ENCODE measurements at regions not wholly inside any gene's neighbourhood (a gene's known extent, or its start where the extent isn't known, plus 50 kb on each side); places are given as distances from the start of the nearest gene placed in this dataset.
"Not testable (repeated sequence)": the region's sequence is repeated elsewhere in the genome, so short reads cannot be mapped to it uniquely, and the experiment has no call there.

- DNase-seq: no peak
- in situ Hi-C loops (cut with MboI; ENCODE audit: low pct_unique_long_range_greater_than_20kb, low sequenced_read_pairs): no loop called here
Observed at GRCh38 chr13:60857698-60858097, 460.7 kb downstream of the TDRD3 start.

DNA sequence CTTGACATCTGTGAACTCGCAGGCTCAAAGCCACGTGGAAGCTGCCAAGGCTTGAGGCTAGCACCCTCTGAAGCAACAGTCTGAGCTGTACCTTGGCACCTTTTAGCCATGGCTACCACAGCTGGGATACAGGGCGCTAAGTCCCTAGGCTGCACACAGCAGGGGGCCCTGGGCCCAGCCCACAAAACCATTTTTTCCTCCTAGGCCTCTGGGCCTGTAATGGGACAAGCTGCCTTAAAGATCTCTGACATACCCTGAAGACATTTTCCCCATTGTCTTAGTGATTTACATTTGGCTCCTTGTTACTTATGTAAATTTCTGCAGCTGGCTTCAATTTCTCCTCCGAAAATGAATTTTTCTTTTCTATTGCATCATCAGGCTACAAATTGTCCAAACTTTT, 455.9 kb downstream of the TDRD3 start:
- no peak for DNase-seq
- in situ Hi-C loops (cut with MboI; ENCODE audit: low pct_unique_long_range_greater_than_20kb, low sequenced_read_pairs): no loop called here

DNA sequence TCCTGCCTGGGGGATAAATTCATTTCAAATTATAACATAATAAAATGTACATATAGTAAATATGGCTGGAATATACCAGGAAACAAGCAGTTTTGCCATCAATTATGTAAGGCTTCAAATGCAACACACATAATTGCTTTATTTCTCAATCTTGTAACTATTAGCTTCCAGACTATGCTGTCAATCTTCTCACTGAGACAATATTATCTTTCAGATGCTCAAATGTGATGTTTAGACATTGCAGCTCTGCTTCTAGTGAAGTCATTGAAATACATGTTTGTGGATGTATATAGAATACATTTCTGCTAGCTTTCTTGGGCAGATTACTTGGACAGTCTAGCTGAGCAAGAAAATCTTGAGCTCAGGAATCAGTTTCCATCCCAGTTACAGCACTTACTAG, 454.4 kb downstream of the TDRD3 start:
- in situ Hi-C loops (cut with MboI; ENCODE audit: low pct_unique_long_range_greater_than_20kb, low sequenced_read_pairs): no loop called here
- DNase-seq: no peak

DNA sequence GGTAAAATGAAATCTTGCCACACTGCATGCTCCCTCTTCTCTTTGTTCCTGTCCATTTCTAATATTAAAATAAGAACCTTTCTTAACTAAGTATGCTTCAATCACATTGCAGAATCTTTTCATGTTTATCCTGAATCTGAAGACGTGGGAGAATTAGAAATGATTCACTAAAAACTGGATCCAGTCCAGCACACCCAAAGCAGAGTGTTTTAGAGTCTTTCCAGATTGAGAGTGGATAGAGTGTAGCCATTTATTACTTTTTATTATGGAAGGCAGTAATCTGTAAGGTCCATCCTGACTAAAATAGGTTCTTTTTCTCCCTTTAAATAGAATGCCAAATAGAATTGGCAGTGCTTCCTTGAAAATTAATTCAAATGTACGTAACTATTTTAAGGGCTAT, 453.5 kb downstream of the TDRD3 start:
- in situ Hi-C loops (cut with MboI; ENCODE audit: low pct_unique_long_range_greater_than_20kb, low sequenced_read_pairs): no loop called here

DNA sequence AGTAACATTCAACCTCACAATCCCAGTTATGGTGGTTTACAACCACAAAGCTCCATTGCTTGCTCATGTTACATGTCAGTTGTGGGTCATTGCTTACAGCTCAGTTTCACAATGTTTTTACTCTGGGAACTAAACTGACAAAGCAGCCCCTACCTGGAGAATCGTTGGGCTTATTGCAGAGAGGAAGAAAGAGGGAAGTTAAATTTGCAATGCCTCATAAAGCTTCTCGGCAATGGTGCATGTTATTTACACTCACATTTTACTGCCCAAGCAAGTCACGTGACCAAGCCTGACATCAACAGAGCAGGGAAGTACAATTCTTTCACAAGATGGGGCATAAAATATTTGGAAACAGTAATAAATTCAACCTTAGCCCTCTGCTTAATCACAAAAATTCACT, 441.6 kb downstream of the TDRD3 start:
- DNase-seq: peak; percentile 75

More for the DNA sequence above, 453.5 kb downstream of the TDRD3 start:
- no peak for DNase-seq

GRCh38 chr13:60837806-60838205, 440.8 kb downstream of the TDRD3 start:
- DNase-seq: no peak
- in situ Hi-C loops (cut with MboI; ENCODE audit: low pct_unique_long_range_greater_than_20kb, low sequenced_read_pairs): no loop called here

More for the DNA sequence above, 441.6 kb downstream of the TDRD3 start:
- in situ Hi-C loops (cut with MboI; ENCODE audit: low pct_unique_long_range_greater_than_20kb, low sequenced_read_pairs): no loop called here

GRCh38 chr13:60836821-60837220, 439.8 kb downstream of the TDRD3 start:
- in situ Hi-C loops (cut with MboI; ENCODE audit: low pct_unique_long_range_greater_than_20kb, low sequenced_read_pairs): no loop called here
- no peak for DNase-seq

DNA sequence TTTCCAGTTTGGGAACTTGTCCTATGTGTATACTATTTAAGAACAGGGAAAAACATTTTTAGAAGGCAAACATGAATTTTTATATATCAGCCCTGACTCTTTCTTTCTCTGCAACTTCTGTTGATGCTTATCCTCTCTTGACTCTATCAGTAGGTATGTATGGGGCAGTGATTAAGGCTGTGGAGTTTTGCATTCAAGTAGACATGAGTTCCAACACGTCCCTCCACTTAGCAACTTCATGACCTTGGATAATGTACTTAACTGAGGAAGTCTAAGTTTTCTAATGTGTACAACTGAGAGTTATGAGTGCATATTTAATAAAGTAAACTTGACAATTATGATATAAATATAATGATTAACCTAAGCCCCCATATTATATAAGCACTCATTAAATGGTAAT, 414.6 kb downstream of the TDRD3 start:
- DNase-seq: no peak
- in situ Hi-C loops (cut with MboI; ENCODE audit: low pct_unique_long_range_greater_than_20kb, low sequenced_read_pairs): no loop called here

GRCh38 chr13:60805640-60806039, 408.6 kb downstream of the TDRD3 start:
- DNase-seq; in situ Hi-C loops (cut with MboI; ENCODE audit: low pct_unique_long_range_greater_than_20kb, low sequenced_read_pairs): not testable (repeated sequence)

- in situ Hi-C loops (cut with MboI; ENCODE audit: low pct_unique_long_range_greater_than_20kb, low sequenced_read_pairs): no loop called here
Observed at GRCh38 chr13:60798503-60798902, 401.5 kb downstream of the TDRD3 start.

DNA sequence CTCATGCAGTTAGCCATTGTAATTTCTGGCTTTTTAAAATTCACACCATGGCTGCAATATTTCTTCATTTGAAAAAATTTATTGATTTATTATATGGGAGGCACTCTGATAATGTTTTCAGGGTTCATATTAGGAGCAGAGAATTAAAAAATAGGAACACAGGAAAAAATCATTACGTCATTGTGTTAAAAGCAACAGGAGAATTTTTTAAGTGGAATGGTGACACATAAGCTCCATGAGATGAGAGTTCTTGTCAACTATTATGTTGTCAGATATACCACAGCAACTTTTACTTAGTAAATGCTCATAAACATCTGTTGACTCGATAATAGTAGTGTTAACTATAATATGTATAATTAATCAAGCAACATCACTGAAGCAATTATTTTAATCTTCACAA, 400.1 kb downstream of the TDRD3 start:
- no peak for DNase-seq
- in situ Hi-C loops (cut with MboI; ENCODE audit: low pct_unique_long_range_greater_than_20kb, low sequenced_read_pairs): no loop called here

More at GRCh38 chr13:60798503-60798902, 401.5 kb downstream of the TDRD3 start:
- no peak for DNase-seq

DNA sequence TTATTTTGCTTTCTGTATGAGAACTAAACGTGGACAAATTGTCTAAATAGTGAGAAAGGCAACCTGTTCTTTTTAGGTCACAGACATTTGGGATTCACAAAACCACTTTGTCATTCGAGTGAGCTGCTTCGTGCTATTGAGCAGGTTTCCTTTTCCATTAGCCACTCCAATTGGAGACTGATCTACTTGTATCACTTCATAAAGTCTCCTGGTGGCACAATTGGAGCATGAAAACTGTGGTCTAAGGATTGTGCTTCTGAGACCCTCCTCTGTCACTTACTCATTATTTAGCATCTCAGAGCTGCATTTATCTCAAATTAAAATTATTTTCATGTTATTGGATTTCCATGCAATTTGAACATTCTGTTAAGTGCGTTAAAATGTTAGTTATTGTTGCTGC, 397.7 kb downstream of the TDRD3 start:
- in situ Hi-C loops (cut with MboI; ENCODE audit: low pct_unique_long_range_greater_than_20kb, low sequenced_read_pairs): no loop called here
- no peak for DNase-seq

GRCh38 chr13:60790620-60791019, 393.6 kb downstream of the TDRD3 start:
- in situ Hi-C loops (cut with MboI; ENCODE audit: low pct_unique_long_range_greater_than_20kb, low sequenced_read_pairs): no loop called here
- DNase-seq: no peak

DNA sequence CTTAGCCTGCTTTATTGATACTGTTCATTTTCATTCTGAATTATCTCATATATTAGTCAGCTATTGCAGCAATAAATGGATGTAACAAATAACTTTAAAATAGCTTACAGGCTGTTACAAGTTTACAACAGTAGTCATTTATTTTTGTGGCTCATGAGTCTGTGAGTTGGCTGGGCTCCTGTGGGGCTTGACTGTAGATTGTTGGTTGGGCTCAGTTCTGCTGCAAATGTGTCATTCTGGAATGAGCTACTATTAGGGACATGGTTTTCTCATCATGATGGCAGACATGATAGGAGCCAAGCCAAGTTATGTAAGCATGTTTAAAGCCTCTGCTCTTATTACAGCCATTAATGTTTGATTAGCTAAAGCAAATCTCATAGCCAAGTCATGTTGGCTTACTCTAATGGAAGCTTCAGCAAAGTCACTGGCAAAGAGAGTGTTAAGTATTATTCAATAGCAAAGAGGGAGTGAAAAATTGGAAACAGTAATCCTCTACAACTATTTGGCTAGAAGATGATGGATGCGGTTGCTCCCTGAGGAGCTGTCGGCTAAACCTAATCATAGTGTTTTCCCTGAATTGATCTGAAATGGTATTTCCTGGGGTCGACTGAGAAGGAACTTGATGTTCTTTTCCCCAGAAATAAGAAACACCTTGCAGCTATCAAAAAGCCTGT, 391.3 kb downstream of the TDRD3 start:
- in situ Hi-C loops (cut with MboI; ENCODE audit: low pct_unique_long_range_greater_than_20kb, low sequenced_read_pairs): no loop called here
- no peak for DNase-seq

GRCh38 chr13:60787083-60787482, 390.1 kb downstream of the TDRD3 start:
- in situ Hi-C loops (cut with MboI; ENCODE audit: low pct_unique_long_range_greater_than_20kb, low sequenced_read_pairs): no loop called here
- no peak for DNase-seq

DNA sequence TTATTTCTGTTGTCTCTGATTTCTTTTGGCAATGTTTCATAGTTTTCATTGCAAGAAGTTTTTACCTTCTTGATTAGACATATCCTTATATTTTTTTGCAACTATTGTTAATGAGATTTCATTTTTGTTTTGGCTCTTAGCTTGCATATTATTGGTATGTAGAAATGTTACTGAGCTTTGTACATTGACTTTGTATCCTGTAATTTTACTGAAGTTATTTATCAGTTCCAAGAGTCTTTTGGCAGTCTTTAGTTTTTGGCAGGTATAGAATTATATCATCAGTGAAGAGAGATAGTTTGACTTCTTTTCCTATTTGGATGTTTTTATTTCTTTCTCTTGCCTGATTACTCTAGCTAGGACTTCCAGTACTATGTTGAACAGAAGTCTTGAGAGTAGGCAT, 375.7 kb downstream of the TDRD3 start:
- no peak for DNase-seq
- in situ Hi-C loops (cut with MboI; ENCODE audit: low pct_unique_long_range_greater_than_20kb, low sequenced_read_pairs): no loop called here

- in situ Hi-C loops (cut with MboI; ENCODE audit: low pct_unique_long_range_greater_than_20kb, low sequenced_read_pairs): no loop called here
- no peak for DNase-seq
Observed at GRCh38 chr13:60765700-60766411, 368.8 kb downstream of the TDRD3 start.

DNA sequence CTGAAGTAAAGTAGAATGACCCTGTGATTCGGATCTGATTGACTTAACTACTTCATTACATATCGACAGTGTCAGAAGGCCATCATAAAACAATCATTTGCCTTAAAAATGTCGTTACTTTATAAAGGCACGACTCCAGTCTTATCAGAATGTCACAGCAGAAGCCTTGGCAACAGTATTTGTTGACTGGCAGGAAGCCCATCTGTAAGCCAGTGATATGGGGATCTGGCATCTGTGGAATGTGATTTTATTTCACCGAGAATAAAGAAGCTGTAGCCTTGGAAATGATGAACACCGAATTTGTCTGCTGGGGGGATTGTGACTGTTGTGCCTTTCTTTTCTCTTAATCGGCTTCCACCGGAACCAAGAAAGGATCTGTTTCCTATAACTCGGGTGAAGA, 362.5 kb downstream of the TDRD3 start:
- in situ Hi-C loops (cut with MboI; ENCODE audit: low pct_unique_long_range_greater_than_20kb, low sequenced_read_pairs): no loop called here
- DNase-seq: no peak

- no peak for DNase-seq
- in situ Hi-C loops (cut with MboI; ENCODE audit: low pct_unique_long_range_greater_than_20kb, low sequenced_read_pairs): no loop called here
Observed at GRCh38 chr13:60758637-60759036, 361.6 kb downstream of the TDRD3 start.

GRCh38 chr13:60757501-60758215, 360.6 kb downstream of the TDRD3 start:
- in situ Hi-C loops (cut with MboI; ENCODE audit: low pct_unique_long_range_greater_than_20kb, low sequenced_read_pairs): no loop called here
- no peak for DNase-seq
